Erythroblast (primary cell): ENCODE measurements at regions not wholly inside any gene's neighbourhood (a gene's known extent, or its start where the extent isn't known, plus 50 kb on each side); places are given as distances from the start of the nearest gene placed in this dataset.

ENCODE experiments used
- GATA1 ChIP-seq: IDR thresholded peaks from 2 replicates; pipeline ENCODE4 v1.6.1; 2011; ENCODE audit warnings: low read depth, mild to moderate bottlenecking, control low read depth, low read length, moderate library complexity
- POLR2A ChIP-seq: IDR thresholded peaks from 2 replicates; pipeline ENCODE4 v1.6.1; 2011; ENCODE audit warnings: mild to moderate bottlenecking, low read length

GRCh38 chr9:26551451-26551850 lies 341.2 kb downstream of the CAAP1 start:
- no peak for TF ChIP-seq POLR2A
- TF ChIP-seq GATA1: no peak
